DOHH2 (cell line): ENCODE measurements at regions not wholly inside any gene's neighbourhood (a gene's known extent, or its start where the extent isn't known, plus 50 kb on each side); places are given as distances from the start of the nearest gene placed in this dataset.

Experiments used
- CTCF ChIP-seq: fragments of 200-600 bp; sonication (generic); IDR thresholded peaks from one replicate; pipeline ENCODE4 v1.5.1; 2014; ENCODE audit warnings: antibody characterized with exemption, mild to moderate bottlenecking, low read depth, low read length; ENCODE audit not compliant: poor library complexity, severe bottlenecking
- EZH2phosphoT487 ChIP-seq: fragments of 200-600 bp; sonication (generic); IDR thresholded peaks from 2 replicates; pipeline ENCODE4 v1.6.1; 2017; ENCODE audit warnings: borderline replicate concordance, mild to moderate bottlenecking, antibody characterized with exemption, low read length, moderate library complexity, mixed read lengths

GRCh38 chr4:135197641-135198040 lies 996.1 kb upstream of the PABPC4L start:
- TF ChIP-seq CTCF (no peak), EZH2phosphoT487 (no peak)
